ENCODE measurements at regions not wholly inside any gene's neighbourhood (a gene's known extent, or its start where the extent isn't known, plus 50 kb on each side); places are given as distances from the start of the nearest gene placed in this dataset.

DNA sequence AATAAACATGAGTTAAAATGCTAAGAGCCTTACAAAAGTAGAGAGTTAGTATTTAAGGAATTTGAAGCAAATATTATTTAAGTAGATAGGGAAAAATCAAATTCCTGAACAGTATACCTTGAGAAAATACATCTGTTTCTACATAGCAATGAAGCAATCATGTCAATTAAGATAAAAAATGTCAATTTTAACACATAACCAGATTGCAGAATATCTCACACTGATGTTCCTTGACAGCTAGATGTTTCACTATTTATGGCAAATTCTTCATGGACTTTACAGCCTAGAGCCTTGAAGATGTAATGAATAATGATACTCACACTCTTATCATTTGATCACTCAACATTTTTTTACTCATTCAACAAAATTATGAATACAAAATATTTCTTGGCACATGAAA, 708.2 kb upstream of the PTPRD start:
- TF ChIP-seq GATA3 (IDR thresholded peaks at IDR 0.05; ENCODE audit: low read depth, low read length) (no peak), GATA2 (IDR thresholded peaks at IDR 0.05; ENCODE audit: low read depth, low read length) (no peak)

DNA sequence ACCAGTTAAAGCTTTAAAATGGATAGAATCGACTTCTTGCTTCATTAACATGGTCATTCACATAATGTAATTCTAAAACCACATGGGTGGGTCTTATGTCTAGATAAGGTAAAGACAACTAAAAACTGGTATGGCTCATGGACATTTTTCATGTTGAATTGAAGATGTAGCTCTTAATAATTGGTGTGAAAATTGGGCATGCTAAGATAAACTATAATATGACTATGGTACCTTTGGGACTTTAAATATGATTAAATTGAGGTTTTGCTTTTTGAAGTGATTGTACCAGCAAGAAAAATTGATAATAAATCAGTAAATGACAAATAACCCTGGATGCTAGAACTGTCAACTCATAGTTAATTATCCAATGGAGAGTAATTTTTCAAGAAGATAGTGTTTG, 710.7 kb upstream of the PTPRD start:
- no peak for TF ChIP-seq GATA2 (IDR thresholded peaks at IDR 0.05; ENCODE audit: low read depth, low read length)
- TF ChIP-seq GATA3 (IDR thresholded peaks at IDR 0.05; ENCODE audit: low read depth, low read length): no peak

DNA sequence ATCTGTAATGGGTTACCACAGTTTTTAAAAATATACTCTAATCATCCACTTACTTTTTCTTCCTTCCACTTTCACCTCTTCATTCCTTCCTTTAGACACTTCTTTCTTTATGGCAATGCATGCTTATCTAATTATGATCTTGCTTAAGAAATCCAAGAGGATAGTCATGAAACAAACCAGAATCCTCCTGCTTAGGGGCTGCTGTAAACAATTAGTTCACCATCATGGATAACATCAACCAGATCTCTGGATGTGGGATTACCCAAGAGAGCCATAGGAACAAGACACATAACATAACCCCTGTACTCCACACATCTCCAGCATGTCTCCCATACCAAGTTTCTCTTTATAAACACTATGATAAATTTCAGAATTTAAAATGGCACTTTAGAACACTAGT, 713.4 kb upstream of the PTPRD start:
- TF ChIP-seq GATA2 (IDR thresholded peaks at IDR 0.05; ENCODE audit: low read depth, low read length) (no peak), GATA3 (IDR thresholded peaks at IDR 0.05; ENCODE audit: low read depth, low read length) (no peak)

DNA sequence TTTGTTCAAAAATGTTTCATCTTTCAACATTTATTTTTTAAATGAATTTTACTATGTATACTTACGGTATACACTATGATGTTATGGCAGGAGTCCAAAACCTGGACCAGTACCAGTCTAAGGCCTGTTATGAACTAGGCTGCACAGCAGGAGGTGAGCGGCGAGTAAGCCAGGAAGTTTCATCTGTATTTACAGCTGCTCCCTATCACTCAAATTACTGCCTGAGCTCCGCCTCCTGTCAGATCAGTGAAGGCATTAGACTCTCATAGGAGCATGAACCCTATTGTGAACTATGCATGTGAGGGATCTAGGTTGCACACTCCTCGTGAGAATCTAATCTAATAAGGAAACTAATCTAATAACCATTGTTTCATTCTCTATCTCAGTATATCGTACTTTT, 715.5 kb upstream of the PTPRD start:
- TF ChIP-seq GATA2 (IDR thresholded peaks at IDR 0.05; ENCODE audit: low read depth, low read length) (no peak), GATA3 (IDR thresholded peaks at IDR 0.05; ENCODE audit: low read depth, low read length) (no peak)

DNA sequence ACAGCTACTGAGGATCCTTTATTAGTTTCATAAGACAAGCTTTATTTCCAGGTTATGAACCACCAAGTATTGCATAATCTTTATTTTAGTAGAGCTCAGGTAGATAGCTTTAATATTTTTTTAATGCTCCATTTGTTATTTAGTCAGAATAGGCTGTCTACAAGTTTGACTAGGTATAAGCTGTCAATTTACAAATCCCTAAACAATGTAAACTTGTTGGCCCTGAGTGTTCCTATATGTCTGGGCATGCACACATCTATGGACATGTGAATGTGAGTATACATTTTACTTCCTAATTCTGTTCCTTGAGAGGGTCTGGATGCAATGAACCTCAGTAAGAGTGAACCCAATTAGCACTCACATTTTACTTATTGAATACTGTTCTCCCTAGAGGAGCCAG, 722.2 kb upstream of the PTPRD start:
- TF ChIP-seq GATA3 (IDR thresholded peaks at IDR 0.05; ENCODE audit: low read depth, low read length): no peak
- TF ChIP-seq GATA2 (IDR thresholded peaks at IDR 0.05; ENCODE audit: low read depth, low read length): no peak

DNA sequence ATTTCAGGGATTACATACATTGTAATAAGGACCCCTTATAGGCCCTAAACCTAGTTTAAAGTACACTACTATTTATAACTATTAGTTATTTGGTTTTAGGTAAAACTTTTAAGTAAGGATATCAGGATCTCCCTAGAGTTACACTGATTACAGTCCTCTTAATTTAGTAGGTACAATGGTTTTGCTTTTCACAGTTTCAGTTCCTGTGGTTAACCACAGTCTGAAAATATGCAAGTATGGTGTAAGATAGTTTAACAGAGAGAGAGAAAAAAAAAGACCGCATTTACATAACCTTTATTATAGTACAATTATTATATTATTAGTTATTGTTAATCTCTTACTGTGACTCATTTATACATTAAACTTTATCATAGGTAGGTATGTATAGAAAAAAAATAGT, 725.3 kb upstream of the PTPRD start:
- no peak for TF ChIP-seq GATA3 (IDR thresholded peaks at IDR 0.05; ENCODE audit: low read depth, low read length)
- no peak for TF ChIP-seq GATA2 (IDR thresholded peaks at IDR 0.05; ENCODE audit: low read depth, low read length)

DNA sequence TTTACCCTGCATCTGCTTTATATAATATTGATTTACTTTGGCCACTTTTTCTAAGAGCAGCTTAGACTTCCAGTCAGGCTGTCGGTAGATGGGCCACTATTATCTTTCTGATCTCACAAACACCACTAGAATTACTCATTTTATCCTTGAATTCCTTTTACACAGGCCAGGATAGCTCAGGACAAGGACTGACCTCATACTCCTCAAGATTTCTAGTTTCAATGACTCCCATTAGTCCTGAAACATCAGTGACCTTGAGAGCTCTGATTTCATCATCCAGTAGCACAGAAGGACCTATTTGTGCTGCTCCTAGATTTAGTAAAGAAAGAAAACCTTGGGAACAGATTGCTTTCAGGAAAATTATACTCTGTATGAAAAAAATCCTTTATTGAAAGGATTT, 727.9 kb upstream of the PTPRD start:
- TF ChIP-seq GATA2 (IDR thresholded peaks at IDR 0.05; ENCODE audit: low read depth, low read length): no peak
- TF ChIP-seq GATA3 (IDR thresholded peaks at IDR 0.05; ENCODE audit: low read depth, low read length): no peak

DNA sequence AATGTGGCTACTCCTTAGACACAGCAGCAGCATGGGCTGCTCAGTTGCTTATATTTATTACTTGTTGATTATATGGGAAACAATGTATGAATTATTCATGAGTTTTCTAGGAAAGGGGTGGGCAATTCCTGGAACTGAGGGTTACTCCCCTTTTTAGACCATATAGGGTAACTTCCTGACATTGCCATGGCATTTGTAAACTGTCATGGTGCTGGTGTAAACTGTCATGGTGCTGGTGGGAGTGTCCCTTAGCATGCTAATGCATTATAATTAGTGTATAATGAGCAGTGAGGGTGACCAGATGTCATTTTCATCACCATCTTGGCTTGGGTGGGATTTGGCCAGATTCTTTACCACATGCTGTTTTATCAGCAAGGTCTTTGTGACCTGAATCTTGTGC, 734.6 kb upstream of the PTPRD start:
- TF ChIP-seq GATA3 (IDR thresholded peaks at IDR 0.05; ENCODE audit: low read depth, low read length) (no peak), GATA2 (IDR thresholded peaks at IDR 0.05; ENCODE audit: low read depth, low read length) (no peak)

DNA sequence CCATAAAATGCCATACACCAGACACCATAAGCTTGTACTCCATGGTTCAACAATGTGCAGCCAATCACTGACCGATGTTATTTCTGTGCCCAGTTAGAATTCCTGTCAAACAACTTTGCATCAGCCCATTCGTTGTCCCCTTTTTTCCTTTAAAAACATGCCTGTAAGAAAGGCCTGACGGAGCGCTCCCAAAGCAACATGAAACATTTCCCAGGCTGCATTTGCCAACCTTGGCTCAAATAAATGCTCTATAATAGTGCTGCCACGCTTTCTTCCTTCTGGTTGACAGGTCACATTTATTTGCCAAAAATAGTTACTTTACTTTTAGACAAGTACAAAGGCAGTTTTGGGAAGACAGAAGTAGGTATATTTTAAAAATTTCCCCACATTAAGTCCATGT, 735.6 kb upstream of the PTPRD start:
- no peak for TF ChIP-seq GATA3 (IDR thresholded peaks at IDR 0.05; ENCODE audit: low read depth, low read length)
- TF ChIP-seq GATA2 (IDR thresholded peaks at IDR 0.05; ENCODE audit: low read depth, low read length): no peak

DNA sequence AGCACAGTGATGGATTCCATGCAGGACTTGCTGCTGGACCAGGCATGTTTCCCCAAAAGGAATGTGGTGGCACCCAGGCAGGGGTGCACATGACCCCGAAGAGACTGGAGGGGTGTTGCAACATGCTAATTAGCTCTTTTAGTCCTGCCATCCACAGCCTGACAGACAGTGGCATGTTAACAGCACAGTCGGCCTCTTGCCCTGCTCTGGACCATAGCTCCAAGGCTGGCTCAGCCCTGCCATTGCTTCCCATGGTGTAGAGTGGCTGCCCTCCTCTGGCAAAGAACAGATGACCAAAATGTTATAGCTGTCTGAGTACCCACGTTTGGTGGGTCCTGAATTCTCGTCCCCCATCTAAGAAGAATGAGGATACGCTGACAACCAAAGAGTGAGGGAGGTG, 736.4 kb upstream of the PTPRD start:
- no peak for TF ChIP-seq GATA3 (IDR thresholded peaks at IDR 0.05; ENCODE audit: low read depth, low read length)
- TF ChIP-seq GATA2 (IDR thresholded peaks at IDR 0.05; ENCODE audit: low read depth, low read length): no peak

DNA sequence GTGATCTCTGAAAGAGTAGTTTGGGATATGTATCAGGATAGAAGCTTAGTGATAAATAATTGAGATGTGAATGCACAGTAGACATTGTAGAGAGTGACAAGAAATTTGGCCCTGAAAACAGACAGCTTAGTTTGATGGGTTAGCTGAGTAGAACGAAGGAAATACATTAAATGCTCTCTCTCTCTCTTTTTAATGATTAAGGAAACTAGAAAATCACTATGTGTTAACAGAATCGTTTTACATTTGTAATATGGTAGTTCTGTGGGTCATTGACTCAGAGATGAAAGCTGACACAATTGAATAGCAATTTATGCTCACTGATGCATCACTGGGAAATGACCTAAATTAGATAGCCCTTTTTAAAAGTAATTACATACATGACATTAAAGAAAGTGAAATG, 739.8 kb upstream of the PTPRD start:
- TF ChIP-seq GATA2 (IDR thresholded peaks at IDR 0.05; ENCODE audit: low read depth, low read length) (no peak), GATA3 (IDR thresholded peaks at IDR 0.05; ENCODE audit: low read depth, low read length) (no peak)

DNA sequence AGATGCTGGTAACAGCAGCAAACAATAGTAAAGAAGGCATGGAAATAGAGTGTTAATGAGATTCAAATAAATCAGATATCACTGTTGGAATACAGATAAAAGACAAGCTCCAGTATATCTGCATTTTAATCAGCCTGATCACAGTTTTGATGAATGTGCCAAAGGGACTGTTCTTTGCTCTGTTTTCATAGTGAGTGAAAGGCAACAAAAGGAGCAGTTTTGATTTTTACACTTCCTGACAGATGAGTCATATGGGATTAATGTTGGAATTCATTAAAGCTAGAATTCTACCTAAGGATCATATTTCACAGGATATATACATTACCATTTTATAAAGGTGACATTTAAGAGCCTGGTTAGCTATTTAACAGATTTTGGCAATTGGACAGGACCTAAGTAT, 743.3 kb upstream of the PTPRD start:
- TF ChIP-seq GATA2 (IDR thresholded peaks at IDR 0.05; ENCODE audit: low read depth, low read length): no peak
- TF ChIP-seq GATA3 (IDR thresholded peaks at IDR 0.05; ENCODE audit: low read depth, low read length): no peak

DNA sequence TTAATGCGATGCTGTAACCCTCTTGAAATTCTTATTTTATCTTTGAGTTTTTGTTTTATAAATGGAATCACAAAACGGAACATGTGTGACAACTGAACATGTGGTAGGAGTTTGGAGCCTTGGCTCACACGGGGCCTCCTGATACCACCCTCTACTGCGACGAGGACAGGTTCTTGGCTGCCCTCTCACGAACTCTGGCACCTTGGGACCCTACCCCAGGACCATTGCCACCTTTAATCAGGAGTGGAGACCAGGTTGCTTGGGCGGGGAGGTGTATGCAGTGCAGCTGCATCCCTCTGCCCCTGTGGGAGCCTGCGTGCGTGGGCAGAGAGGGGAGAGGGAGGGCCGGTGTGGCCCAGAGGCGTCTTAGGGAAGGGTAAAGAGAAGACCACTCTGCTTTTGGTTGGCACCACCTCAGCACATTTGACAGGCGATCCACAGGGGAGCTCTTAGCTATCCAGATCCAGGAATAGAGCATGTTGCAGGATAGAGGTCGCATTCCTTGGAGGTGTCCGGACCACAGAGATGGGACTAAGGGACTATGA, 753.9 kb upstream of the PTPRD start:
- no peak for TF ChIP-seq GATA3 (IDR thresholded peaks at IDR 0.05; ENCODE audit: low read depth, low read length)
- no peak for TF ChIP-seq GATA2 (IDR thresholded peaks at IDR 0.05; ENCODE audit: low read depth, low read length)

DNA sequence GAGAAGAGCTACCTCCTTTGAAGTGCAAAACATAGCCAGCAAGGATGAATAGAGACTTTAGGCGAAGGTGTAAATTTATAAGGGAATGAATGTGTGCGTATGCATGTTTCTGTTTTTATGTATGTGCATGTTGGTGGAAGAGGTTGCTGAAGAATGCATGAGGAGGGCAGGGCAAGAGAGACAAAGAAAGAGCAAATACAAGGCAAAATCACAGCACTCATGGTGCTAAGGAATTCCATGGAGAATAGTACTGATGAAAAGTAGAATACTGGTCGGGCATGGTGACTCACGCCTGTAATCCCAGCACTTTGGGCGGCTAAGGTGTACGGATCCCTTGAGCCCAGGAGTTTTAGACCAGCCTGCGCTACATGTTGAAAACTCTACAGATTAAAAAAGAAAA, 762.1 kb upstream of the PTPRD start:
- TF ChIP-seq GATA3 (IDR thresholded peaks at IDR 0.05; ENCODE audit: low read depth, low read length) (no peak), GATA2 (IDR thresholded peaks at IDR 0.05; ENCODE audit: low read depth, low read length) (no peak)

DNA sequence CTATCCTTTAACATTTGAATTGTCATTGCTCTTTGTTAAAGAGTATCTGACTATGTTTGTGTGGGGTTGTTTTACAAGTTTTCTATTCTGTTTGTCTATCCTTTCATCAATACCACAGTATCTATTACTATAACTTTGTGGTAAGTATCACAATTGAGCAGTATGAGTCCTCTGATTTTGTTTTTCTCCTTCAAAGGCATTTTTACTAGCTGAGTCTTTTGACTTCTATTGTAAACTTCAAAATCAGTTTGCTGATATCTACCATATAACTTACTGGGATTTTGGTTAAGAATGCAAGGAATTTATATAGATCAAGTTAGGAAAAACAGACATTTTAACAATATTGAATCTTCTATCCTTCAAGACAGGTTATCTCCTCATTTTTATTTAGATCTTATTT, 789.8 kb upstream of the PTPRD start:
- no peak for TF ChIP-seq GATA2 (IDR thresholded peaks at IDR 0.05; ENCODE audit: low read depth, low read length)
- no peak for TF ChIP-seq GATA3 (IDR thresholded peaks at IDR 0.05; ENCODE audit: low read depth, low read length)

DNA sequence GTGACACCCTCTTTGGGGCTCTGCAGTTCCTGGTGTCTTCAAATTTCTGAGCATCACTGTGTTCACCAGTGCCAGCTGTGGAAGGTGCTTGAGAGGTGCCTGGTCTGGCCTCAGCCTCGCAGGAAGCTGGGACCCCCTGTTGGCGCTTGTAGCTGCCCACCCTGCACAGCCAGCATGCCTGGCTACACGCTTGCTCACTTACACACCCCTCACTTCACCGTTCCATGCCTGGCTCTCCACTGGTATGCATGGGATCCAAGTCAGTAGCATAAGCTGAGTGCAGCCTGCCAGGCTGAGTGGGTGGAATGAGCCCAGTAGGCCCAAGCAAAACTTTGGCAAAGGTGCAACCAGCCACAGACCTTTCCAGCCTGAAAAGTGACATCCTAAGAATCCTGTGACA, 801.4 kb upstream of the PTPRD start:
- TF ChIP-seq GATA3 (IDR thresholded peaks at IDR 0.05; ENCODE audit: low read depth, low read length) (no peak), GATA2 (IDR thresholded peaks at IDR 0.05; ENCODE audit: low read depth, low read length) (no peak)
